ENCODE measurements at regions not wholly inside any gene's neighbourhood (a gene's known extent, or its start where the extent isn't known, plus 50 kb on each side); places are given as distances from the start of the nearest gene placed in this dataset.
"Not testable (repeated sequence)": the region's sequence is repeated elsewhere in the genome, so short reads cannot be mapped to it uniquely, and the experiment has no call there.

- H3K27ac ChIP-seq, result no peak overlapping the region
Observed at GRCh38 chr9:78697618-78698017, 400.7 kb downstream of the PSAT1 start.

GRCh38 chr9:78698371-78698770, 401.4 kb downstream of the PSAT1 start:
- TF ChIP-seq CTCF (IDR thresholded peaks at IDR 0.05) (no peak), ZFX (IDR thresholded peaks at IDR 0.05; ENCODE audit: borderline replicate concordance) (no peak)
- H3K27ac ChIP-seq, result no peak overlapping the region

More at GRCh38 chr9:78697618-78698017, 400.7 kb downstream of the PSAT1 start:
- TF ChIP-seq CTCF (IDR thresholded peaks at IDR 0.05) (no peak), ZFX (IDR thresholded peaks at IDR 0.05; ENCODE audit: borderline replicate concordance) (no peak)

GRCh38 chr9:78699217-78699616, 402.3 kb downstream of the PSAT1 start:
- not testable (repeated sequence) for H3K27ac ChIP-seq

GRCh38 chr9:78704153-78704552, 407.2 kb downstream of the PSAT1 start:
- not testable (repeated sequence) for H3K27ac ChIP-seq

GRCh38 chr9:78707080-78707479, 410.2 kb downstream of the PSAT1 start:
- no peak overlapping the region for H3K27ac ChIP-seq
- no peak for TF ChIP-seq ZFX (IDR thresholded peaks at IDR 0.05; ENCODE audit: borderline replicate concordance)
- TF ChIP-seq CTCF (IDR thresholded peaks at IDR 0.05), result no peak

More at GRCh38 chr9:78704153-78704552, 407.2 kb downstream of the PSAT1 start:
- TF ChIP-seq CTCF (IDR thresholded peaks at IDR 0.05), result peak; percentile 68

- TF ChIP-seq CTCF (IDR thresholded peaks at IDR 0.05), result no peak
- no peak for TF ChIP-seq ZFX (IDR thresholded peaks at IDR 0.05; ENCODE audit: borderline replicate concordance)
- H3K27ac ChIP-seq, result no peak overlapping the region
Observed at GRCh38 chr9:78707481-78707991, 410.6 kb downstream of the PSAT1 start.

GRCh38 chr9:78712903-78713613, 416.1 kb downstream of the PSAT1 start:
- no peak overlapping the region for H3K27ac ChIP-seq
- no peak for TF ChIP-seq ZFX (IDR thresholded peaks at IDR 0.05; ENCODE audit: borderline replicate concordance)
- TF ChIP-seq CTCF (IDR thresholded peaks at IDR 0.05), result no peak

All from 22Rv1 (cell line).